HCT116 (cell line): ENCODE measurements at regions not wholly inside any gene's neighbourhood (a gene's known extent, or its start where the extent isn't known, plus 50 kb on each side); places are given as distances from the start of the nearest gene placed in this dataset.

Experiments
- ATAC-seq: fragments of 200-7000 bp; cut with Tn5 transposase; 2 replicates; pipeline ENCODE4 v1.9.1; 2020; ENCODE audit warnings: mild to moderate bottlenecking, moderate library complexity
- BruUV-seq: library from RNA; stranded (reverse); fragments of 400-500 nt; replicated peaks from 2 replicates; lab custom pipeline; 2021; lab: Mats Ljungman, UMichigan
- CTCF ChIA-PET: fragments of 300-600 bp; sonication (Branson Sonifier 250); formaldehyde crosslinking; loops from one replicate; lab custom pipeline; 2021; ENCODE audit warnings: antibody characterized with exemption; lab: Charles Lee
- POLR2A ChIA-PET: fragments of 300-600, 350-600 bp; sonication (Branson Sonifier 250); formaldehyde crosslinking; loops from one replicate; lab custom pipeline; 2021; ENCODE audit warnings: antibody characterized with exemption; lab: Charles Lee
- RAD21 ChIA-PET, 2 experiments: fragments of 300-600 bp; sonication (Branson Sonifier 250); formaldehyde crosslinking; loops; one replicate each; lab custom pipeline; 2023; ENCODE audit warnings: low total read pairs in 2 of 2; ENCODE audit not compliant: uncharacterized antibody in 2 of 2, unreplicated experiment in 2 of 2, low non-redundant PET in 1 of 2; lab: Charles Lee
- DNase-seq: peaks from one replicate; pipeline ENCODE4 v3.0.0-alpha.2; 2010; ENCODE audit warnings: low read depth, low spot score
- H2AFZ ChIP-seq: fragments of 200-600 bp; shearing (Covaris generic), sonication (generic); 2 replicates; pipeline ENCODE4 v1.6.1; 2017; ENCODE audit warnings: low read depth, mixed run types, mixed read lengths, antibody characterized with exemption, low read length; ENCODE audit not compliant: poor library complexity, severe bottlenecking
- H3K27ac ChIP-seq: 2 replicates; pipeline ENCODE4 v1.5.1; 2012; ENCODE audit warnings: low read depth, low read length
- H3K27me3 ChIP-seq: fragments of 200-600 bp; sonication (generic); 2 replicates; pipeline ENCODE4 v1.6.1; 2016; ENCODE audit warnings: mixed run types, low read length, mixed read lengths; ENCODE audit not compliant: insufficient read depth
- H3K36me3 ChIP-seq, 2 experiments: fragments of 200-500 bp in 1 of 2; fragments of 200-600 bp in 1 of 2; sonication (Bioruptor generic) in 1 of 2; sonication (generic) in 1 of 2; 2 replicates each; pipeline versions ENCODE4 v1.5.1 to v1.6.1; 2014 to 2016; ENCODE audit warnings: low read length in 2 of 2, inconsistent platforms in 1 of 2, mixed read lengths in 1 of 2, mixed run types in 1 of 2; ENCODE audit not compliant: insufficient read depth in 2 of 2, control insufficient read depth in 1 of 2
- H3K4me1 ChIP-seq, 2 experiments: fragments of 200-600 bp in 1 of 2; sonication (generic) in 1 of 2; 2 replicates each; pipeline versions ENCODE4 v1.5.1 to v1.6.1; 2012 to 2017; ENCODE audit warnings: low read length in 2 of 2, inconsistent platforms in 1 of 2, mild to moderate bottlenecking in 1 of 2, mixed read lengths in 1 of 2, mixed run types in 1 of 2, moderate library complexity in 1 of 2; ENCODE audit not compliant: insufficient read depth in 2 of 2, control insufficient read depth in 1 of 2
- H3K4me2 ChIP-seq: fragments of 200-600 bp; sonication (generic); 2 replicates; pipeline ENCODE4 v1.6.1; 2017; ENCODE audit warnings: mixed run types, low read length, mixed read lengths
- H3K4me3 ChIP-seq, 2 experiments: fragments of 200-600 bp in 1 of 2; sonication (generic) in 1 of 2; replicated peaks in 1 of 2; 2 replicates each; pipeline ENCODE4 v1.5.1; 2011 to 2016; ENCODE audit warnings: low read length in 2 of 2, control low read depth in 1 of 2, low read depth in 1 of 2, mild to moderate bottlenecking in 1 of 2, mixed read lengths in 1 of 2, mixed run types in 1 of 2
- H3K79me2 ChIP-seq: fragments of 200-600 bp; sonication (generic); 2 replicates; pipeline ENCODE4 v1.6.1; 2017; ENCODE audit warnings: mild to moderate bottlenecking, mixed run types, low read length, moderate library complexity, mixed read lengths; ENCODE audit not compliant: insufficient read depth
- H3K9ac ChIP-seq: fragments of 200-600 bp; sonication (generic); 2 replicates; pipeline ENCODE4 v1.6.1; 2016; ENCODE audit warnings: low read length, mixed read lengths
- H3K9me2 ChIP-seq: fragments of 200-600 bp; sonication (generic), shearing (Covaris generic); 2 replicates; pipeline ENCODE4 v1.6.1; 2017; ENCODE audit warnings: mixed run types, mild to moderate bottlenecking, moderate library complexity; ENCODE audit not compliant: insufficient read depth
- H3K9me3 ChIP-seq, 2 experiments: fragments of 200-500 bp in 1 of 2; fragments of 200-600 bp in 1 of 2; sonication (Bioruptor generic) in 1 of 2; sonication (generic) in 1 of 2; 2 replicates each; pipeline ENCODE4 v1.6.1; 2014 to 2017; ENCODE audit warnings: low read length in 2 of 2, mixed read lengths in 2 of 2, inconsistent platforms in 1 of 2, low read depth in 1 of 2, mild to moderate bottlenecking in 1 of 2, mixed run types in 1 of 2, moderate library complexity in 1 of 2; ENCODE audit not compliant: control insufficient read depth in 1 of 2, insufficient read depth in 1 of 2
- H4K20me1 ChIP-seq: fragments of 200-600 bp; sonication (generic), shearing (Covaris generic); 2 replicates; pipeline ENCODE4 v1.6.1; 2017; ENCODE audit warnings: mixed run types, mild to moderate bottlenecking, moderate library complexity; ENCODE audit not compliant: insufficient read depth
- ATF3 ChIP-seq: IDR thresholded peaks from 2 replicates; pipeline ENCODE4 v1.6.1; 2012
- CBX3 ChIP-seq: IDR thresholded peaks from 2 replicates; pipeline ENCODE4 v1.6.1; 2012; ENCODE audit warnings: low read depth
- CTCF ChIP-seq, 3 experiments: fragments of 200-600 bp in 1 of 3; sonication (generic) in 1 of 3; IDR thresholded peaks in 2 of 3; conservative IDR thresholded peaks in 1 of 3; 2 replicates each; pipeline ENCODE4 v1.5.1; 2012 to 2017; ENCODE audit warnings: low read depth in 2 of 3, low read length in 2 of 3, antibody characterized with exemption in 1 of 3, borderline replicate concordance in 1 of 3, control low read depth in 1 of 3, mild to moderate bottlenecking in 1 of 3, mixed read lengths in 1 of 3, mixed run types in 1 of 3, moderate library complexity in 1 of 3; ENCODE audit not compliant: insufficient read depth in 1 of 3
- EZH2 ChIP-seq: fragments of 200-600 bp; sonication (generic); IDR thresholded peaks from 2 replicates; pipeline ENCODE4 v1.6.1; 2017; ENCODE audit warnings: antibody characterized with exemption, mixed run types
- FOSL1 ChIP-seq: IDR thresholded peaks from 2 replicates; pipeline ENCODE4 v1.6.1; 2012; ENCODE audit warnings: low read depth
- JUND ChIP-seq: IDR thresholded peaks from 2 replicates; pipeline ENCODE4 v1.6.1; 2012
- MAX ChIP-seq: IDR thresholded peaks from 2 replicates; pipeline ENCODE4 v1.6.1; 2012
- POLR2A ChIP-seq: IDR thresholded peaks from 2 replicates; pipeline ENCODE4 v1.7.0; 2011; ENCODE audit warnings: borderline replicate concordance; ENCODE audit not compliant: insufficient read depth, insufficient read length; ENCODE audit errors: extremely low read depth
- POLR2AphosphoS5 ChIP-seq: IDR thresholded peaks from 2 replicates; pipeline ENCODE4 v1.6.1; 2011; ENCODE audit warnings: mild to moderate bottlenecking, low read depth, low read length, moderate library complexity
- RAD21 ChIP-seq: IDR thresholded peaks from 2 replicates; pipeline ENCODE4 v1.6.1; 2012; ENCODE audit warnings: low read depth, mild to moderate bottlenecking
- REST ChIP-seq: IDR thresholded peaks from 2 replicates; pipeline ENCODE4 v1.6.1; 2012; ENCODE audit warnings: low read depth
- SIN3A ChIP-seq: IDR thresholded peaks from 2 replicates; pipeline ENCODE4 v1.6.1; 2012; ENCODE audit warnings: low read depth
- SP1 ChIP-seq: IDR thresholded peaks from 2 replicates; pipeline ENCODE4 v1.6.1; 2012; ENCODE audit warnings: low read depth
- ZBTB33 ChIP-seq: IDR thresholded peaks from 2 replicates; pipeline ENCODE4 v1.6.1; 2011; ENCODE audit warnings: mild to moderate bottlenecking, low read length, moderate library complexity; ENCODE audit not compliant: insufficient replicate concordance; ENCODE audit errors: extremely low read depth
- ZFX ChIP-seq: fragments of 450-650 bp; IDR thresholded peaks from 2 replicates; pipeline ENCODE4 v1.6.1; 2017
- ZNF274 ChIP-seq: fragments of 200-500 bp; sonication (Bioruptor generic); IDR thresholded peaks from 2 replicates; pipeline ENCODE4 v1.6.1; 2014; ENCODE audit warnings: mild to moderate bottlenecking, low read depth, low read length, inconsistent platforms
- intact Hi-C: fragments of 100-400 bp; cut with micrococcal nuclease; formaldehyde crosslinking; loops from 2 replicates; pipeline ENCODE4 v1.10.0; 2022

- no peaks in the 10 kb centered on the region for H3K79me2 ChIP-seq
- TF ChIP-seq EZH2 (no peak), FOSL1 (no peak), SIN3A (no peak), CBX3 (no peak), REST (no peak), ZFX (no peak), ZBTB33 (no peak), SP1 (no peak), ZNF274 (no peak), CTCF (IDR thresholded peaks at IDR 0.05 in 2 of 3, conservative IDR thresholded peaks at IDR 0.05 in 1 of 3; ENCODE audit: borderline replicate concordance in 1 of 3, insufficient read depth in 1 of 3, low read depth in 2 of 3, low read length in 2 of 3) (no peak), ATF3 (no peak), RAD21 (no peak), POLR2AphosphoS5 (no peak), MAX (no peak), JUND (no peak), POLR2A (no peak)
- TF ChIP-seq, all 23 proteins: peak for 0
- ChIA-PET CTCF (no interaction called here), RAD21 (no interaction called here), POLR2A (no interaction called here)
- Histone ChIP-seq H3K4me3 (no peak overlapping the region), H2AFZ (no peak overlapping the region), H3K27ac (no peak overlapping the region), H3K9me2 (no peaks in the 10 kb centered on the region), H4K20me1 (no peaks in the 10 kb centered on the region), H3K4me2 (no peak overlapping the region), H3K27me3 (no peaks in the 10 kb centered on the region), H3K9me3 (no peaks in the 10 kb centered on the region), H3K36me3 (no peaks in the 10 kb centered on the region), H3K9ac (no peak overlapping the region), H3K4me1 (no peaks in the 10 kb centered on the region)
- BruUV-seq, result no TSS peak
- intact Hi-C loops, result no loop called here
- no peak for ATAC-seq
- no peak for DNase-seq
Measured at GRCh38 chr14:99003646-99004045, 268.4 kb downstream of the BCL11B start.
